ENCODE measurements at regions not wholly inside any gene's neighbourhood (a gene's known extent, or its start where the extent isn't known, plus 50 kb on each side); places are given as distances from the start of the nearest gene placed in this dataset.

GRCh38 chr18:65239787-65240186, 511.0 kb upstream of the CDH7 start:
- no peak for DNase-seq (ENCODE audit: low read depth)
- TF ChIP-seq CTCF (IDR thresholded peaks at IDR 0.05; ENCODE audit: low read depth, low read length) (no peak), POLR2A (IDR thresholded peaks at IDR 0.05; ENCODE audit: extremely low read depth, insufficient read length) (no peak), MAX (IDR thresholded peaks at IDR 0.05; ENCODE audit: low read depth, low read length) (no peak), MYC (IDR thresholded peaks at IDR 0.05; ENCODE audit: low read depth, low read length) (no peak)
- no peak overlapping the region for H3K4me3 ChIP-seq (ENCODE audit: low read depth, low read length)

GRCh38 chr18:65235966-65236624, 514.7 kb upstream of the CDH7 start:
- no peak for DNase-seq (ENCODE audit: low read depth)
- no peak for TF ChIP-seq POLR2A (IDR thresholded peaks at IDR 0.05; ENCODE audit: extremely low read depth, insufficient read length)
- no peak for TF ChIP-seq CTCF (IDR thresholded peaks at IDR 0.05; ENCODE audit: low read depth, low read length)
- TF ChIP-seq MAX (IDR thresholded peaks at IDR 0.05; ENCODE audit: low read depth, low read length) = no peak
- TF ChIP-seq MYC (IDR thresholded peaks at IDR 0.05; ENCODE audit: low read depth, low read length) = no peak
- no peak overlapping the region for H3K4me3 ChIP-seq (ENCODE audit: low read depth, low read length)

GRCh38 chr18:65230311-65230710, 520.5 kb upstream of the CDH7 start:
- DNase-seq (ENCODE audit: low read depth) = no peak
- no peak overlapping the region for H3K4me3 ChIP-seq (ENCODE audit: low read depth, low read length)
- TF ChIP-seq MAX (IDR thresholded peaks at IDR 0.05; ENCODE audit: low read depth, low read length) (no peak), MYC (IDR thresholded peaks at IDR 0.05; ENCODE audit: low read depth, low read length) (no peak), CTCF (IDR thresholded peaks at IDR 0.05; ENCODE audit: low read depth, low read length) (no peak), POLR2A (IDR thresholded peaks at IDR 0.05; ENCODE audit: extremely low read depth, insufficient read length) (no peak)

- H3K4me3 ChIP-seq (ENCODE audit: low read depth, low read length) = no peak overlapping the region
- no peak for DNase-seq (ENCODE audit: low read depth)
- TF ChIP-seq MYC (IDR thresholded peaks at IDR 0.05; ENCODE audit: low read depth, low read length) (no peak), MAX (IDR thresholded peaks at IDR 0.05; ENCODE audit: low read depth, low read length) (no peak), CTCF (IDR thresholded peaks at IDR 0.05; ENCODE audit: low read depth, low read length) (no peak), POLR2A (IDR thresholded peaks at IDR 0.05; ENCODE audit: extremely low read depth, insufficient read length) (no peak)
Measured at GRCh38 chr18:65227970-65228369, 522.8 kb upstream of the CDH7 start.

GRCh38 chr18:65221736-65222135, 529.1 kb upstream of the CDH7 start:
- TF ChIP-seq MYC (IDR thresholded peaks at IDR 0.05; ENCODE audit: low read depth, low read length) (no peak), CTCF (IDR thresholded peaks at IDR 0.05; ENCODE audit: low read depth, low read length) (no peak), POLR2A (IDR thresholded peaks at IDR 0.05; ENCODE audit: extremely low read depth, insufficient read length) (no peak), MAX (IDR thresholded peaks at IDR 0.05; ENCODE audit: low read depth, low read length) (no peak)
- no peak for DNase-seq (ENCODE audit: low read depth)
- no peak overlapping the region for H3K4me3 ChIP-seq (ENCODE audit: low read depth, low read length)
